ENCODE measurements at regions not wholly inside any gene's neighbourhood (a gene's known extent, or its start where the extent isn't known, plus 50 kb on each side); places are given as distances from the start of the nearest gene placed in this dataset.

DNA sequence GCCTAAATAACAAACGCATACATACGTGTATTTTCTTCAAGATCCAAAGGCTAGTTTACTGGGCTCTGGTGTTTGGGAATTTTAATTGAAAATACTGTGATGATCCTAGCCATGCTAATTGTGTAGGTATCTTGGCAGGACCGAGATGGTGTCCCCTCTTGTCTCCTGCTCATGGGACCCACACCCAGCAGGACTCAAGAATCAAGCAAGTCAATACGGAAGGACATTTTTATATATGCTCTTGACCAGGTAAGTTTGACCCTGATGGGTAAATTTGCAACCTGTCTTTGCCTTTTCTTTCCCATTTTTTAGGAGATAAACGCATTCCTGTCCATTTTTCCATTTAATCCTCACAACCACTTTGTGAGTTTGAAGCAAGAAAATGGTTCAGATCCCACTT, 111.8 kb upstream of the MYCN start:
- no peak for TF ChIP-seq TCF4 (CRISPR knock-in tag; IDR thresholded peaks at IDR 0.05; ENCODE audit: borderline replicate concordance)
- ATAC-seq: no peak

- no peak for TF ChIP-seq ISL1 (CRISPR knock-in tag; IDR thresholded peaks at IDR 0.05)
- no peak for TF ChIP-seq ZFP30 (CRISPR knock-in tag; IDR thresholded peaks at IDR 0.05)
- no peak for TF ChIP-seq CREB5 (CRISPR knock-in tag; IDR thresholded peaks at IDR 0.05; ENCODE audit: low read depth)
- TF ChIP-seq, protein P1, sequence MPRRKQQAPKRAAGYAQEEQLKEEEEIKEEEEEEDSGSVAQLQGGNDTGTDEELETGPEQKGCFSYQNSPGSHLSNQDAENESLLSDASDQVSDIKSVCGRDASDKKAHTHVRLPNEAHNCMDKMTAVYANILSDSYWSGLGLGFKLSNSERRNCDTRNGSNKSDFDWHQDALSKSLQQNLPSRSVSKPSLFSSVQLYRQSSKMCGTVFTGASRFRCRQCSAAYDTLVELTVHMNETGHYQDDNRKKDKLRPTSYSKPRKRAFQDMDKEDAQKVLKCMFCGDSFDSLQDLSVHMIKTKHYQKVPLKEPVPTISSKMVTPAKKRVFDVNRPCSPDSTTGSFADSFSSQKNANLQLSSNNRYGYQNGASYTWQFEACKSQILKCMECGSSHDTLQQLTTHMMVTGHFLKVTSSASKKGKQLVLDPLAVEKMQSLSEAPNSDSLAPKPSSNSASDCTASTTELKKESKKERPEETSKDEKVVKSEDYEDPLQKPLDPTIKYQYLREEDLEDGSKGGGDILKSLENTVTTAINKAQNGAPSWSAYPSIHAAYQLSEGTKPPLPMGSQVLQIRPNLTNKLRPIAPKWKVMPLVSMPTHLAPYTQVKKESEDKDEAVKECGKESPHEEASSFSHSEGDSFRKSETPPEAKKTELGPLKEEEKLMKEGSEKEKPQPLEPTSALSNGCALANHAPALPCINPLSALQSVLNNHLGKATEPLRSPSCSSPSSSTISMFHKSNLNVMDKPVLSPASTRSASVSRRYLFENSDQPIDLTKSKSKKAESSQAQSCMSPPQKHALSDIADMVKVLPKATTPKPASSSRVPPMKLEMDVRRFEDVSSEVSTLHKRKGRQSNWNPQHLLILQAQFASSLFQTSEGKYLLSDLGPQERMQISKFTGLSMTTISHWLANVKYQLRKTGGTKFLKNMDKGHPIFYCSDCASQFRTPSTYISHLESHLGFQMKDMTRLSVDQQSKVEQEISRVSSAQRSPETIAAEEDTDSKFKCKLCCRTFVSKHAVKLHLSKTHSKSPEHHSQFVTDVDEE (CRISPR knock-in tag; IDR thresholded peaks at IDR 0.05): no peak
- no peak for TF ChIP-seq OSR1 (CRISPR knock-in tag; IDR thresholded peaks at IDR 0.05)
- no peak for TF ChIP-seq GLIS3 (CRISPR knock-in tag; IDR thresholded peaks at IDR 0.05)
- TF ChIP-seq ARNTL (CRISPR knock-in tag; IDR thresholded peaks at IDR 0.05; ENCODE audit: borderline replicate concordance, low read depth): no peak
- TF ChIP-seq BACH2 (CRISPR knock-in tag; IDR thresholded peaks at IDR 0.05; ENCODE audit: borderline replicate concordance): no peak
- TF ChIP-seq, protein P2, sequence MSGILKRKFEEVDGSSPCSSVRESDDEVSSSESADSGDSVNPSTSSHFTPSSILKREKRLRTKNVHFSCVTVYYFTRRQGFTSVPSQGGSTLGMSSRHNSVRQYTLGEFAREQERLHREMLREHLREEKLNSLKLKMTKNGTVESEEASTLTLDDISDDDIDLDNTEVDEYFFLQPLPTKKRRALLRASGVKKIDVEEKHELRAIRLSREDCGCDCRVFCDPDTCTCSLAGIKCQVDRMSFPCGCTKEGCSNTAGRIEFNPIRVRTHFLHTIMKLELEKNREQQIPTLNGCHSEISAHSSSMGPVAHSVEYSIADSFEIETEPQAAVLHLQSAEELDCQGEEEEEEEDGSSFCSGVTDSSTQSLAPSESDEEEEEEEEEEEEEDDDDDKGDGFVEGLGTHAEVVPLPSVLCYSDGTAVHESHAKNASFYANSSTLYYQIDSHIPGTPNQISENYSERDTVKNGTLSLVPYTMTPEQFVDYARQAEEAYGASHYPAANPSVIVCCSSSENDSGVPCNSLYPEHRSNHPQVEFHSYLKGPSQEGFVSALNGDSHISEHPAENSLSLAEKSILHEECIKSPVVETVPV (CRISPR knock-in tag; IDR thresholded peaks at IDR 0.05): no peak
- TF ChIP-seq TCF4 (CRISPR knock-in tag; IDR thresholded peaks at IDR 0.05; ENCODE audit: borderline replicate concordance): no peak
- no peak for TF ChIP-seq ZNF565 (CRISPR knock-in tag; conservative IDR thresholded peaks at IDR 0.05; ENCODE audit: low read depth)
- no peak for TF ChIP-seq PPARA (CRISPR knock-in tag; IDR thresholded peaks at IDR 0.05; ENCODE audit: borderline replicate concordance)
- ATAC-seq: no peak
These were observed 111.1 kb upstream of the MYCN start for GRCh38 chr2:15829091-15829801.

DNA sequence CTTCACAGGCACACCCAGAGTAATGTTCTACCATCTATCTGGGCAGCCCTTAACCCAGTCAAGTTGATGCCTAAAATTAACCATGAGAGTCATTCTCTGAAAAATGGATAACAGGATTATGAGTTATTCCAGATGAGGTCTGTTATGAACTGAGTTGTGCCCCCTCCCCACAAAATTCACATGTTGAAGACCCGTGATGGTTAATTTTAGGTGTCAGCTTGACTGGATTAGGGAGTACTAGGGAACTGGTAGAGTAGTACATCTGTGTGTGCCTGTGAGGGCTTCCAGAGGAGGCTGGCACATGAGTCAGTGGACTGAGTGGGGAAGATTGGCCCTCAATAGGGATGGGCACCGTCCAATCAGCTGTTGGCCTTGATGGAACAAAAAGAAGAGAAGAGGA, 110.4 kb upstream of the MYCN start:
- no peak for ATAC-seq
- no peak for TF ChIP-seq ZNF565 (CRISPR knock-in tag; conservative IDR thresholded peaks at IDR 0.05; ENCODE audit: low read depth)
- no peak for TF ChIP-seq ESRRG (CRISPR knock-in tag; IDR thresholded peaks at IDR 0.05)
- TF ChIP-seq RARB (CRISPR knock-in tag; IDR thresholded peaks at IDR 0.05): no peak
- TF ChIP-seq, protein P2 (CRISPR knock-in tag; IDR thresholded peaks at IDR 0.05): no peak
- TF ChIP-seq GLIS3 (CRISPR knock-in tag; IDR thresholded peaks at IDR 0.05): no peak
- no peak for TF ChIP-seq TCF4 (CRISPR knock-in tag; IDR thresholded peaks at IDR 0.05; ENCODE audit: borderline replicate concordance)
- no peak for TF ChIP-seq ZFP3 (CRISPR knock-in tag; IDR thresholded peaks at IDR 0.05)
- no peak for TF ChIP-seq PATZ1 (CRISPR knock-in tag; IDR thresholded peaks at IDR 0.05; ENCODE audit: borderline replicate concordance)
- no peak for TF ChIP-seq ARNTL (CRISPR knock-in tag; IDR thresholded peaks at IDR 0.05; ENCODE audit: borderline replicate concordance, low read depth)
- TF ChIP-seq TOX (CRISPR knock-in tag; IDR thresholded peaks at IDR 0.05; ENCODE audit: borderline replicate concordance): no peak

DNA sequence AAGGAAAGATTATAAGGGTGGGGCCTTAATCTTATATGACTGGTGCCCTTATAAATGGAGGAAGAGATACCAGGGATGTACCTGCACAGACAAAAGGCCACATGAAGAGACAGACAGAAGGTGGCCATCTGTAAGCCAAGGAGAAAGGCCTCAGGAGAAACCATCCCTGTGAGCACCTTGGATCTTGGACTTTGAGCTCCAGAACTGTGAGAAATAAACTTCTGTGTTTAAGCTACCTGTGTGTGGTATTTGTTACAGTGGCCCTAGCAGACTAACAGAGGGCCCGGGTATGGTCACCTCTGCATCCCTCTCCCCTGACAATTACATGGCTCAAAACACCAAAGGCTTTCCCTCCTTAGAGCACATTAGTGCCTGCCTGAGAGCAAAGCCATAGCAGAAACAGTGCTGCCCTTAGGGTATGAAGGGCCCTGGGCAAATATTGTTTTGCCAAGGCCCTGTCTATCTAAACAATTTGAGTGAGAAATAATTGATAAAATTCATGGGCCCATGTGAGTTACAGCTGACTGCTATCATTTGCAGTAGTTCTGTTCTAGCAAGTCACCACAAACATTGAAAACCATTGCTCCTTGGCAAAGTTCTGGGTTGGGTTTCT, 109.3 kb upstream of the MYCN start:
- TF ChIP-seq ZNF8 (CRISPR knock-in tag; IDR thresholded peaks at IDR 0.05): no peak
- no peak for TF ChIP-seq CSDC2 (CRISPR knock-in tag; IDR thresholded peaks at IDR 0.05)
- TF ChIP-seq SNAI2 (CRISPR knock-in tag; IDR thresholded peaks at IDR 0.05): no peak
- TF ChIP-seq ZNF565 (CRISPR knock-in tag; conservative IDR thresholded peaks at IDR 0.05; ENCODE audit: low read depth): no peak
- no peak for ATAC-seq
